CD4-positive, alpha-beta T cell treated with Interleukin-15 for 1 hour (primary cell): ENCODE measurements at regions not wholly inside any gene's neighbourhood (a gene's known extent, or its start where the extent isn't known, plus 50 kb on each side); places are given as distances from the start of the nearest gene placed in this dataset.

ENCODE experiments used
- DNase-seq: peaks from one replicate; pipeline ENCODE4 v3.0.0-alpha.2; 2020

GRCh38 chr20:59508729-59509128 lies 95.6 kb upstream of the PHACTR3 start:
- DNase-seq = no peak

GRCh38 chr20:59512651-59513050 lies 91.7 kb upstream of the PHACTR3 start:
- no peak for DNase-seq

GRCh38 chr20:59514554-59514953 lies 89.8 kb upstream of the PHACTR3 start:
- no peak for DNase-seq

GRCh38 chr20:59515013-59515905 lies 89.1 kb upstream of the PHACTR3 start:
- no peak for DNase-seq

- DNase-seq = no peak
These were observed 88.5 kb upstream of the PHACTR3 start for GRCh38 chr20:59515906-59516209.

DNA sequence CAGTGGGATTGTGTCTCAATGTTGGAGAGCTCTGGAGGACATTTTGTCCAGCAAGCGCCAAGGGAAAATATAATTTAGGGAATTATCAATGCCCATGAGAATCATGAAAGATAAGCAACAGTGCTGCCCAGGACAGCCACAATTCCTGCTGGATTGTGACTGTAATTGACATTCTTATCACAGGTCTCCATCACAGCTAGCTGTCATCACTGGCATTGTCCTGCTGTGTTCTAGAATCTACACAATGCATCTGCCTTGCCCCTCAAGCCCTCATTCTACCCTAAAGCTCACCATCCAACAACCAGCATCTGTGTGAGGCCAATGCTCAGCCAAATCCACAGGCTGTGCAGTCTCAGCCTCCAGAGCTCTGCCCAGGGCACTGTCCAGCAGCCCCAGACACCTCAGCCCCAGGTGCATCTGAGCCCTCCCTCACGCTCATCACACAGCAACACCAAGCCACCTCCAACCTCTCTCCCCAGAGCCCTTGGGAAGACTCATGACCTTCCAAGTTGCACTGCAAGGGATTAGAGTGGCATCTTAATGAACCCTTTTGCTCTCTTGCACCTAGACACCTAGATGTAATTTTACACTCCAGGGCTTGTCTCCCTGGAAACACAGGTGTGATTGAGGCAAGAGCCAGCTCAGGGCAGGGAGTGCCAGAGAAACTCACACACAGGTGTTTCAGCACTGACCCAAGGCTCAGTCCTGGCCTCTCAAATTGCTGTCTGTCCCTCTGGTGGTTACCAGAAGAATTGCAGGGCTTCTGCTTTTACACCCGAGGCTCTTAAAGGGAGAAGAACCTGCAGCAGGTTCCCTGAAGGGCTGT lies 85.2 kb upstream of the PHACTR3 start:
- peak; percentile 39 for DNase-seq

GRCh38 chr20:59519707-59520014 lies 84.7 kb upstream of the PHACTR3 start:
- DNase-seq = no peak

DNA sequence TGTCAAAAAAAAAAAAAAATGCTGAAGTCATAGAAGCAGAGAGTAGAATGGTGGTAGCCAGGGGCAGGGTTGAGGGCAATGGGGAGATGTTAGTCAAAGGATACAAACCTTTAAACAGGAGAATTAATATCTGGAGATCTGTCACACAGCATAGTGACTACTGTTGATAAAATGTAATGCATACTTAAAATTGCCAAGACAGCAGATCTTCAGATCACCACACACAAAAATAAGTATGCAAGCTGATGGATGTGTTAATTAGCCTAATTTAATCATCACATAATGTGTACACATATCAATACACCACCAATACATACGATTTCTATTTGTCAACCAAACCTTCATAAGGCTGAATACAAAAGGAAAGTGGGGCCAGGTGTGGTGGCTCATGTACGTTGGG lies 83.5 kb upstream of the PHACTR3 start:
- no peak for DNase-seq

DNA sequence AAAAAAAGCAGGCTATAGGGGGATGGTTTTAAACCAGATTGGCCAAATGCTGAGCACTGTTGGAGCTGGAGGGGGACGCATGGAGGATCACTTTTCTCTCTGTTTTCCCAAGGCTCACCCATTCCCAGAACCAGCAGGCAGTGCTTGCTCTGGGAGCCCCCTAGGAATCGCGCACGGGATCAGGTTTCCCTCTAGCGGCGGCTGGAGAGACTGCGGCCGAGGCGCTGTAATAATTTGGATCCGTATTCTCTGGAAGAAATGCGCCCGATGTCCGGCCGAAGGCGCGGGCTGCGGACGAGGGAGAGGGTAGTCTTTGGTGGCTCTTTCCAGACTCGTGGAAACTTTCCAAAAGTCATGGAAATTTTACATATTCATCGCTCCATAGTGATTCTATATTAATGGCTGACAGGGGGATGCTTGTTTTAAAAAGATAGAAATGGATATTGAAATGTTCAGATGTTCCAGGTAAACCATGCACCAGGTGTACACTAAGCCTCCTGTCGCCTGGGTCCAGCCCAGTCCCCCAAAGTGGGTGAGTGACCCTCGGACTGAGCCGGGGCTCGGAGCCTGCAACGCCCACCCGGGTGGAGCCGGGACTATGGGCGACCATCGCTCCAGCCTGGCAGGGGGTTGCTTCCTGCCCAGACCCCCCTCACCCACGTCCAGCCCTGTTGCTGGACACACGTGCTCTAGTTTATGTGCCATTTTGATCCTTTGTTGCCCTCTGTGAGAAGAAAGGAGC lies 78.7 kb upstream of the PHACTR3 start:
- DNase-seq = peak; percentile 27

DNA sequence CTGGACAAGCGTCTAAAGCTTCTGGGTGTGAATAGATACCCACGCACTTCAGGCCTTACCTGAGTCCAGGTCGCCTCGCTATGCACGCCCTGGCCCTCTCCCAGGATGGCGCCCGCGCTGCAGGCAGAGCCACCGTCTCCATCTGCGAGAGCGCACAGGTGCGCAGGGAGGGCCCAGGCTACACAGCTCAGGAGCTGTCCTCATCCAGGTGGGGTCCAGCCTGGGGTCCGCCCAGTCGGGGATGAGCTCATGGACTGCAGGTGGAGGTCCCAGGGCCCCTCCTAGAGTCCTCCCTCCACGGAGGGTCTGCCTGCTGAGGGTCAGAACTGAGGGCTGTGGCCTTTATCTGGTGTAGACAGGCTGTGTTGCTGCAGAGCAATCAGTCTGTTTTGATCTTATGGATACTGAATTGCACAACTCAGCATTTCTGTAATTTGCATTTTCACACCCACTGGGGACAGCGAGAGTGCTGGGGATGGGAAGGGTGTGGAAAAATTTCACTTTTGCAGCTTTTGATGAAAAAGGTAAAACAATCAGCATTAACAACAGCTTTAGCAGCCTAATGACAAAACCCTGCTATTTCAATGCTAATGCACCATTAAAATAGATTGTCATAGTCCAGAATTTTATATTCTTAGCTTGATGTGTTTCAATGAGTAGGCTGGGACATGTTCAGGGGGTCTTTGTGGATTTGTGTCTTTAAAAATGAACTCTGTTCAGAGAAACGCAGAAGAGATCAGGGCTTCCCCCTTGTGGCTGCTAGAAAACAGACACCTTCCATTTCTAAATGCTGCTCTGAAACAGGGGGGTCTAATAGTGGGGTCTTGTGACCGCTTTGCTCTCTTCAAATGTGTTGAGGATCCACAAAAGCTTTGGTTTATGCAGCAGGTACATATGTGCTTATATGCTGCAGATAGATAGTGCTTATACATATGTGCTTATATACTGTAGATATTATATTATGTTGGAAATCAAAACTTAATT lies 77.8 kb upstream of the PHACTR3 start:
- no peak for DNase-seq

- DNase-seq = no peak
These were observed 73.6 kb upstream of the PHACTR3 start for GRCh38 chr20:59530782-59531181.

GRCh38 chr20:59537991-59538390 lies 66.3 kb upstream of the PHACTR3 start:
- no peak for DNase-seq

GRCh38 chr20:59547596-59547995 lies 56.7 kb upstream of the PHACTR3 start:
- no peak for DNase-seq
